Panc1 (cell line): ENCODE measurements at regions not wholly inside any gene's neighbourhood (a gene's known extent, or its start where the extent isn't known, plus 50 kb on each side); places are given as distances from the start of the nearest gene placed in this dataset.

ENCODE experiments used
- ATAC-seq: fragments of 200-7000 bp; cut with Tn5 transposase; 2 replicates; pipeline ENCODE4 v1.9.1; 2020; ENCODE audit warnings: mild to moderate bottlenecking, moderate library complexity
- BruUV-seq: library from RNA; stranded (reverse); fragments of 400-500 nt; replicated peaks from 2 replicates; lab custom pipeline; 2021; lab: Mats Ljungman, UMichigan
- CTCF ChIA-PET: fragments of 300-600 bp; sonication (Branson Sonifier 250); formaldehyde crosslinking; loops from one replicate; lab custom pipeline; 2022; ENCODE audit warnings: antibody characterized with exemption; lab: Charles Lee
- POLR2A ChIA-PET: fragments of 300-600 bp; sonication (Branson Sonifier 250); formaldehyde crosslinking; loops from one replicate; lab custom pipeline; 2022; ENCODE audit warnings: antibody characterized with exemption; lab: Charles Lee
- DNase-seq: peaks from one replicate; pipeline ENCODE4 v3.0.0-alpha.2; 2010; ENCODE audit warnings: low read depth, low spot score
- H3K27ac ChIP-seq: 2 replicates; pipeline ENCODE4 v1.5.1; 2011; ENCODE audit warnings: mild to moderate bottlenecking, low read length, inconsistent platforms
- H3K27me3 ChIP-seq: fragments of 200-500 bp; sonication (Bioruptor generic); 2 replicates; pipeline ENCODE4 v1.6.0; 2014; ENCODE audit warnings: low read length, inconsistent platforms; ENCODE audit not compliant: control insufficient read depth, insufficient read depth
- H3K36me3 ChIP-seq: fragments of 200-500 bp; sonication (Bioruptor generic); 2 replicates; pipeline ENCODE4 v1.5.1; 2014; ENCODE audit warnings: inconsistent platforms, mild to moderate bottlenecking, low read length, moderate library complexity; ENCODE audit not compliant: control insufficient read depth, insufficient read depth
- H3K4me1 ChIP-seq: 2 replicates; pipeline ENCODE4 v1.5.1; 2011; ENCODE audit warnings: inconsistent platforms, mild to moderate bottlenecking, low read length, moderate library complexity; ENCODE audit not compliant: control insufficient read depth, insufficient read depth
- H3K4me3 ChIP-seq, 2 experiments: 2 replicates each; pipeline ENCODE4 v1.5.1; 2011 to 2012; ENCODE audit warnings: low read depth in 2 of 2, low read length in 2 of 2, mild to moderate bottlenecking in 2 of 2, inconsistent platforms in 1 of 2, moderate library complexity in 1 of 2
- H3K9me3 ChIP-seq: fragments of 200-500 bp; sonication (Bioruptor generic); 2 replicates; pipeline ENCODE4 v1.5.1; 2014; ENCODE audit warnings: low read depth, mild to moderate bottlenecking, inconsistent platforms, low read length, moderate library complexity; ENCODE audit not compliant: control insufficient read depth, insufficient read depth
- CTCF ChIP-seq: fragments of 450-650 bp; IDR thresholded peaks from 2 replicates; pipeline ENCODE4 v1.5.1; 2017; ENCODE audit warnings: mild to moderate bottlenecking
- POLR2AphosphoS5 ChIP-seq: IDR thresholded peaks from 2 replicates; pipeline ENCODE4 v1.6.1; 2012; ENCODE audit warnings: mild to moderate bottlenecking, low read depth, low read length, moderate library complexity
- REST ChIP-seq, 2 experiments: IDR thresholded peaks; 2 replicates each; pipeline ENCODE4 v1.6.1; 2011 to 2012; ENCODE audit warnings: low read depth in 2 of 2, control low read depth in 1 of 2, low read length in 1 of 2, mild to moderate bottlenecking in 1 of 2, moderate library complexity in 1 of 2; ENCODE audit not compliant: insufficient read depth in 1 of 2
- SIN3A ChIP-seq: IDR thresholded peaks from 2 replicates; pipeline ENCODE4 v1.6.1; 2012; ENCODE audit warnings: low read depth, mild to moderate bottlenecking, low read length, moderate library complexity, borderline replicate concordance; ENCODE audit not compliant: insufficient read depth
- TCF7L2 ChIP-seq: IDR thresholded peaks from 2 replicates; pipeline ENCODE4 v1.6.1; 2011; ENCODE audit warnings: mild to moderate bottlenecking, low read depth, low read length, inconsistent platforms
- in situ Hi-C: cut with HindIII; loops from 2 replicates; pipeline ENCODE4 v1.10.0; 2016; ENCODE audit warnings: low sequenced_read_pairs, low pct_unique_long_range_greater_than_20kb
- intact Hi-C: fragments of 100-400 bp; cut with micrococcal nuclease; formaldehyde crosslinking; loops from one replicate; pipeline ENCODE4 v1.10.0; 2022; ENCODE audit not compliant: unreplicated experiment

- CTCF ChIA-PET: interaction anchor here (0.6 to 0.7 kb wide), 2 partner anchors 263 to 479 kb away, joined by 3 read pairs; no protein-coding TSS in a partner anchor
- Histone ChIP-seq H3K36me3 (no peaks in the 10 kb centered on the region), H3K27me3 (no peaks in the 10 kb centered on the region), H3K27ac (no peak overlapping the region), H3K4me3 (no peak overlapping the region), H3K4me1 (no peaks in the 10 kb centered on the region), H3K9me3 (no peaks in the 10 kb centered on the region)
- DNase-seq: no peak
- intact Hi-C loops: loop anchor here (1.0 kb wide), 1 partner anchor 24 kb away; no protein-coding TSS in a partner anchor
- no peak for TF ChIP-seq POLR2AphosphoS5
- TF ChIP-seq CTCF: peak; percentile 72
- no peak for TF ChIP-seq TCF7L2
- no peak for TF ChIP-seq REST (IDR thresholded peaks at IDR 0.05; ENCODE audit: insufficient read depth in 1 of 2, low read depth in 2 of 2, low read length in 1 of 2)
- no peak for TF ChIP-seq SIN3A
- in situ Hi-C loops: no loop called here
- no peak; the same call in 1 of the 2 replicates for ATAC-seq
- BruUV-seq: no TSS peak
- POLR2A ChIA-PET: no interaction called here
Measured at GRCh38 chr12:85424581-85425348, 144.7 kb downstream of the ALX1 start.

- ChIA-PET CTCF (interaction anchor here (0.6 to 0.7 kb wide), 2 partner anchors 263 to 479 kb away, joined by 3 read pairs; no protein-coding TSS in a partner anchor), POLR2A (no interaction called here)
- in situ Hi-C loops (no loop called here), intact Hi-C loops (loop anchor here (1.0 kb wide), 1 partner anchor 23 kb away; no protein-coding TSS in a partner anchor)
- no peak for DNase-seq
- Histone ChIP-seq H3K36me3 (no peaks in the 10 kb centered on the region), H3K9me3 (no peaks in the 10 kb centered on the region), H3K27me3 (no peaks in the 10 kb centered on the region), H3K4me1 (no peaks in the 10 kb centered on the region), H3K27ac (no peak overlapping the region), H3K4me3 (no peak overlapping the region)
- TF ChIP-seq SIN3A: no peak
- TF ChIP-seq REST (IDR thresholded peaks at IDR 0.05; ENCODE audit: insufficient read depth in 1 of 2, low read depth in 2 of 2, low read length in 1 of 2): no peak
- TF ChIP-seq TCF7L2: no peak
- no peak for TF ChIP-seq CTCF
- TF ChIP-seq POLR2AphosphoS5: no peak
- BruUV-seq: no TSS peak
- no peak for ATAC-seq
Measured at GRCh38 chr12:85425349-85425612, 145.3 kb downstream of the ALX1 start.
